Epithelial cell of proximal tubule (primary cell): ENCODE measurements at regions not wholly inside any gene's neighbourhood (a gene's known extent, or its start where the extent isn't known, plus 50 kb on each side); places are given as distances from the start of the nearest gene placed in this dataset.

Experiments used
- DNase-seq: peaks from one replicate; pipeline ENCODE4 v3.0.0-alpha.2; 2011; ENCODE audit warnings: low read depth
- H3K4me3 ChIP-seq: 2 replicates; pipeline ENCODE4 v1.5.1; 2011; ENCODE audit warnings: low read depth, mild to moderate bottlenecking, low read length
- CTCF ChIP-seq: conservative IDR thresholded peaks from 2 replicates; pipeline ENCODE4 v1.5.1; 2012; ENCODE audit warnings: low read depth, mild to moderate bottlenecking, low read length

GRCh38 chr9:75274781-75275180 is 186.5 kb downstream of the OSTF1 start:
- TF ChIP-seq CTCF = no peak
- no peak for DNase-seq
- no peak overlapping the region for H3K4me3 ChIP-seq

- TF ChIP-seq CTCF = no peak
- DNase-seq = no peak
Observed at GRCh38 chr9:75282047-75282446, 193.7 kb downstream of the OSTF1 start.

GRCh38 chr9:75289332-75289731 is 201.0 kb downstream of the OSTF1 start:
- no peak for TF ChIP-seq CTCF
- no peak overlapping the region for H3K4me3 ChIP-seq
- no peak for DNase-seq

More at GRCh38 chr9:75282047-75282446, 193.7 kb downstream of the OSTF1 start:
- H3K4me3 ChIP-seq = no peak overlapping the region

- no peak for DNase-seq
- peak; percentile 7 for TF ChIP-seq CTCF
Observed at GRCh38 chr9:75299324-75299723, 211.0 kb downstream of the OSTF1 start.

GRCh38 chr9:75333624-75334023 is 245.3 kb downstream of the OSTF1 start:
- no peak overlapping the region for H3K4me3 ChIP-seq
- no peak for DNase-seq
- TF ChIP-seq CTCF = no peak

More at GRCh38 chr9:75299324-75299723, 211.0 kb downstream of the OSTF1 start:
- no peak overlapping the region for H3K4me3 ChIP-seq

- TF ChIP-seq CTCF = no peak
- H3K4me3 ChIP-seq = no peak overlapping the region
- DNase-seq = no peak
Observed at GRCh38 chr9:75358846-75359245, 270.5 kb downstream of the OSTF1 start.

- DNase-seq = no peak
- H3K4me3 ChIP-seq = no peak overlapping the region
- no peak for TF ChIP-seq CTCF
Observed at GRCh38 chr9:75359638-75360037, 271.3 kb downstream of the OSTF1 start.
